ENCODE measurements at regions not wholly inside any gene's neighbourhood (a gene's known extent, or its start where the extent isn't known, plus 50 kb on each side); places are given as distances from the start of the nearest gene placed in this dataset.
"Not testable (repeated sequence)": the region's sequence is repeated elsewhere in the genome, so short reads cannot be mapped to it uniquely, and the experiment has no call there.

DNA sequence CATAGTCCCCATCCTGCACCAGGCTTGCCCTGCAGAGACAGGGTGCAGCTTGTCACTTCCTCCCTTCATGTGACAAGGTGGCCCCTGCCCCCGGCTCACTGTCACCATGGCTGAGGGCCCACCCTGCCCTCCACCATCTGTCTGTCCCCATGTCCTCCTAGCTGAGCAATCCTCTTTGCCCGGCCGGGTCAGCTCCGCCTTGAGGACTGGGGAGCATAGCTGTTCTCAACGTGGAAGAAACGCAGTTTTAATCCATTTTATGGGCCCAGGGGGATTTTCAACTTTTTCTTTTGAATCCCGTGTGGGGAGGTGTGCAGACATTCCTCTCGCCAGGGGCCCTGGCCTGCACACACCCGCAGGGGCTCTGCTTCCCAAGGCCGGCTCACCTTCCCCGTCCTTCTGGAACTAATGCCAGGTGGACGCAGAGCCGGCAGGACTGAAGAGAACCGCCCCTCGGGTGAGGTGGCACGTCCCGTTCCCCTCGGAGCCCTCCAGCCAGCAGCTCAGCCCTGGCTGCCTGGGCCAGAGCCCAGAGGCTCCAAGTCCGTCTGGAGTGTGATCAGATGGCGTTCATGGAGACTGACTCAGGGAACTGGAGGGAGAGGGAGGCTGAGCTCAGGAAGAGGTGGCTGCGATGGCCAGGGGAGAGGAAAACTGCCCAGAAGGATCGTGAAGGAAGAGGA is 1108.7 kb downstream of the BRD1 start:
- no peak for DNase-seq

DNA sequence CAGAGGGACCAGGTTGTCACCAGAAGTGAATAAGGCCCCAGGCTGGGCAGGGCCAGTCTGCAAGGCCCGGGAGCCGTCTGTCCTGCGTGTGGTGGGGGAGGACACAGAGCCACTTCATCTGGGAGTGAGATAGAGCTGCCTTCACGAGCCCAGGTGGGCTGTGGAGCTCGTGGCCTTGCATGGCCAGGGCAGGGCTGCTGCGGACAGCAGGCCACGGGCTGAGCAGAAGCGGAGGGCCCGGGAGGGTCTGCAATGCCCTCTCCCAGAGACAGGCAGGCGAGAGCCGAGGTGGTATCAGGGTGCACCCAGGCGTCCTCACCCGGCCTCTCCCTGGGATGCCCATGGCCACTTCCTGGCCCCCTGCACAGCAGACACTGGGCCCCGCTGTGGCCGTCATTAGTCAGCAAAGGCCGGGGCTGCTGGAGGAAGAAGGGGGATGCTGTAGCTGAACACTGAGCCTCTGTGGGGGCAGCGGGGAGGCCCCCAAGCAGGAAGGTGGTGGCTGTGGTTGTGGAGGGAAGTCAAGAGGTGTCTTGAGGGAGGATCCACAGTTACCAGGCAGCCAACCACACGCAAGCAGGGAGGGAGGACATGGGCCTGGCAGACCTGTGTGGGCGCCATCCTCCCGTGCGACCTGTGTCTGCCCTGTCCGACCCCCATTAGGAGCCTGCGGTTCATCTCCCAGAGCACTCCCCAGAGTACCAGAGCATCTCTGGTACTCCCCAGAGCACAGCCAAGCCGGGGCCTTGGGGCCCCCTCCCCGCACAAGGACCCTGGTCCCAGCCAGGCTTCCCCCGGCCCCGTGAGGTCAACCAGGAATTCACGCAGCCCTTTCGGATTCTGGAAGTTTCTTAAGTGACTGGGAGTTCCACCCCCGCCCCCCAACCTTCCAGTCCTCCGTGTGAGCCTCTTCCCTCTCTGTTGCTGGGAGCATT is 1109.5 kb downstream of the BRD1 start:
- DNase-seq, result no peak

DNA sequence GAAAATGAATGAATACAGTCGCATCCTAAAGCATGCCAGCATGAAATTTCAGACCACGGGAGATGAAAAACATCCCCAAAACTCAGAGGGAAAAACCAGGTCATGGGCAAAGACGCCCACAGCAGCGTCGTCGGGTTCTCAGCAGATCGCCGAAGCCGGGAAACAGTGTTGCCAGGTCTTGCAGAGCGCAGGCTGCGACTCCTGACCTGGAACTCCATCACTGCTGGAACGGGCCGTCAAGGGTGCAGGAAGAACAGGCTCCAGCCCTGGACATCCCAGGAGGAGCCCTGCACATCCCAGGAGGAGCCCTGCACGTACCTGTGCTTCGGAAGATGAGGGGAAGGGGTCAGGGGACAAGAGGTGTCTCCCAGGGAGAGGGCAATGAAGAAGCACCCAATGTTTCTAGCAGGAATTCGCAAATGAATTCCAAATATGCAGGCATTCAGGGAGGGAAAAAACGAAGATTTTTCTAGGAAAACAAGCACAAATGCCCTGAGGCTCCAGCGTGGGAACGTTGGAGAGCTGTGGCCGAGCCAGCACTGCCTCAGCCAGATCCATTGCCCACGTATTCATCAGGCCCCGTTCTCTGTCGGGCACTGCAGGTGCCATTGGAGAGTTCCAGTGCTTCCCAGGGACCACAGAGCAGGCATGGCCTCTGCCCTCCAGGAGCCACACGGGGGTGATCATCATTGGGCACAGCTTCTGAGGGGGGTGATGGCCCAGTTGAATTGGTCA is 1110.4 kb downstream of the BRD1 start:
- no peak for DNase-seq

DNA sequence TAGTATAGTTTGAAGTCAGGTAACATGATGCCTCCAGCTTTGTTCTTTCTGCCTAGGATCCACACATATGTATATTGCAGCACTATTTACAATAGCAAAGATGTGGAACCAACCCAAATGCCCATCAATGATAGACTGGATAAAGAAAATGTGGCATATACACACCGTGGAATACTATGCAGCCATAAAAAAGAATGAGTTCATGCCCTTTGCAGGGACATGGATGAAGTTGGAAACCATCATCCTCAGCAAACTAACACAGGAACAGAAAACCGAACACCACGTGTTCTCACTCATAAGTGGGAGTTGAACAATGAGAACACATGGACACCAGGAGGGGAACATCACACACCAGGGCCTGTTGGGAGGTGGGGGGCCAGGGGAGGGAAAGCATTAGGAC is 1111.5 kb downstream of the BRD1 start:
- not testable (repeated sequence) for DNase-seq

DNA sequence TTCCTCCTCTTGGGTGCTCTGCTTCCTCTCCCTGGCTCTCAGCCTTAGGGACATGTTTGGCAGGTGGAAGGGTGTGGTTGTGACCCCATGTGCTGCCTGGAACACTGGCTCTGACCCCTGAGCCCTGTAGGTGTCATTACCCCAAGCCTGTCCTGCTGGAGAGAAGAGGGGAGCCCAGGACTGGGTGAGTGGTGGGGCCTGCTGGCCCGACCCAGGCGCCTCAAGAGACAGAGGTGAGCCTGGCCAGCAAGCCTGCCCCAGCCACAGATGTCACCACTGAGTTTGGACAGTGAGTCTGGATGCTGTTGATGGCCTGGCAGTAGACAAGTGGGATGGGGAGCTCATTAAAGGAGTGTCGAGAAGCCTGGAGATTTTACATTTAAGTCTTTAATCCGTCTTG is 1112.2 kb downstream of the BRD1 start:
- no peak for DNase-seq

DNA sequence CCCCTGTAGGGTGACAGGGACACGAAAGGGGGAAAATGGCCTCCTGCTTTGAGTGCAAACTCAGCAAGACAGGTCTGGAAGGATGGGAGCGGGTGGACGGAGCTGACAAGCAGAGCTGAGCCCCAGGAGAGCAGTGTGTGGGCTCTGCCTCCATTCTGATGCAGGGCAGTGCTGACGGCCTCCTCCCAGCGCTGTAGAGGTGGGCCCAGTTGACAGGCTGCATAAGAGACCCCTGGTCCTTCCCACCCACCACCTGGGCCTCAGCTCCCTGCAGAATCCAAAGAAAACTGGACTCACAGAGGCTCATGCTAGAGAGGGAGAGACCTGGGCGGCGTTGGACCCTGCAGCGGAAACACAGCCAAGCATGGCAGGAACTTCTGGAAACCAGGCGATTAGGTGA is 1113.4 kb downstream of the BRD1 start:
- no peak for DNase-seq

DNA sequence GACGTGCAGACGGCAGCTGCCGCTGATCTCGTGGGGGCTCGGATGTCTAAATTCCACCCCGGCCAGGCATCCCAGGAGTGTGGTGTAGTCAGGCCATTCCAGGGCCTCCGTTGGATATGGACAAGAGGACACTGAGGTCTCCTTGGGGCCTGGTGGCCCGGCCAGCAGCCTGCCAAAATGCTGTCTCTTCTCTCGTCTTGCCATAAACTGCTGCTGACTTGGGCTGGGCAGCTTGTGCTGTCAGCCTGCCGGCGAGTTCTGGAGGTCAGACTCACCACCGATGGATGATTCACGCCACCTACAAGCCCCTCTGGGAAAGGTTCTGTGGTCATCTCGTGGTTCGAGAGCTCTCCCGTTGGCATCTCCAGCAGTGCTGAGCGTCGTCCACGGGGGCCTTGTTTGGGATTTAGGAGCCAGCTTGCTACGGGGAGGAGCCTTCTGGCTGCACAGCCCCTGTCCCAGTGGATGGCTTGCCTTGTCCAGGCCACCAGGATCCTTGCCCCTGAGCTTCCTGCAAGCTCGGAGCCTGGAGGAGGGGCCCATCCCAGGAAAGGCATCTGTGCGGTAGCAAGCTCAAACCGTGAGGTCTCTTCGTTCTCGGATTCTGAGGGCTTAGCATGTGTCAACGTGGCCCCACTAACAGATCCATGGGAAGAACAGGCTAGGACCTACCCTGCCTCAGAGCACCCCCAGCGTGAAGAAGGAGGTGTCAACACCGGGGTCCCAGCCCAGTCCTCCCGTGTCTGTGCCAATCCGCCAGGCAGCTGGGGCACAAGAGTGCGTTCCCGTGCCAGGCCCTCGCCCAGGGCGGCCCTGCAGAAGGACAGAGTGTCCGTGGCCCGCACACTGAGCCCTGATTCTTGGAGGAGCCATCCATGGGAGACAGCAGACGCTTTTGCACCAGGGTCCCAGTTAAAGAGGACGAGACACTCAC is 1114.1 kb downstream of the BRD1 start:
- no peak for DNase-seq

DNA sequence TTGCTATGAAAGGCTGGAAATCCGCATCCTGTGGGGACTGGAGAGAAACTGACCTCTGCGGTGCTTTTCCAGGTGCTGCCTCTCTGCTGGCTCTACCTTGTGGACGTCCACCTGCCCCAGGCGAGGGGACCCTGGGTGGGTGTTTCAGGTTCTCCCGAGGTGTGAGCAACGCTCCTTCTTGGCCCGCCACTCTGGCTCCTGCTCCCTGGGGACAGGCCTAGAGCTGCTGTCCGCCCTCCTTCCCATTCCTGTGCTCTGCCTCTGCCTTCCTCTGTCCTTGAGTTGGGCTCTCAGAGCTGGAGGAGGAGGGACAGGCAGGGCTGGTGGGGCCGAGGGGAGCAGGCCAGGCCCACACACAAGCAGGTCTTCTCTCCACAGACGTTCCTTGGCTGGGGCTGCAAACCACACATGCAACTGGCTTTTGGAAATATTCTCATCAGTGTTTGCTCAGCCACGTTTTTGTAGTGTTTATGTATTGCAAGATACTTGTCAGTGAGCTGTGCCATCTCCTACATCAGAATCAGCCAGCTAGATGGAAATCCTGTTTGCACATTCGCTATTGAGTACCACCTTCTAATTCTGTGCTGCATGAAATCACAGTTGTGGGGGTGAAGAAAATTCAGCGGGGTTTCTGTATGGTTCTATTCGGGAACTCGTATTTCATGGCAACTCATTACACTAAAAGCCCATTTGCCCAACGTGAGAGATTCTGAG is 1115.0 kb downstream of the BRD1 start:
- no peak for DNase-seq

DNA sequence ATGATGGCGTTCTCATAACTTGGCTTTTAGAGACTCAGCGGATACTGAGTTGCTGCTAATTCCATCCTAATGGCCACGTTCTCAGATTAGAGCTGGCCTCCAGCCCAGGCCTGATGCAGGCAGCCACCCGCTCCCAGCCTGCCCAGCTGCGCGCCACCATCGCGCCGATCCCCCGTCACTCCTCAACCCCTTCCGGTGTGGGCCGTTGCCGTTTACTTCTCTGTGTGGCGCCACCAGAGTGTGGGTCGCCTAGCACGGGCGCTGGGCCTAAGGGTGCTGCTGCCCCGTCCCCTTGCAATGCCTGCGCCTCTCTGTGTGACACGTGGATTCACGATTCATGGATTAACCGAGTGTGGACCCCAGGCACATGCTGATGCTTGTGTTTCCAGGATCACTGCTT is 1116.0 kb downstream of the BRD1 start:
- no peak for DNase-seq

DNA sequence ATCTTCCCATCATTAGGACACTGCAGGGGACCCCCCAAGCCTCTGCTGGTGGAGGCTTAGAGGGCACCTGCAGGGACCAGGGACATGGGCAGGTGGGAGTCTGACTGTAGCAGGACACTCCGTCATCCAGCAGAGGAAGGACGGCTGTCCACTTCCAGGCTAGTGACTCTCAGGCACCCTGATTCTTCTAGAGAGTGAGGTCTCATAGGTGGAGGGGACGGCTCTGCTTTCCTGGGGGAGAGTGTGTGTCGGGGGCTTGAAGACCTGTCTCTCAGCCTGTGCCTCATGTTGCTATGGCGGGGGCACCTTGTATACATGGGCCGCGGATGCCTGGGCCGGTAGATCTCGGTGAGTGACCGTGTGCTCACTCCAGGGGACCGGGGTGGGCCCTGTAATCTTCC is 1116.6 kb downstream of the BRD1 start:
- no peak for DNase-seq

DNA sequence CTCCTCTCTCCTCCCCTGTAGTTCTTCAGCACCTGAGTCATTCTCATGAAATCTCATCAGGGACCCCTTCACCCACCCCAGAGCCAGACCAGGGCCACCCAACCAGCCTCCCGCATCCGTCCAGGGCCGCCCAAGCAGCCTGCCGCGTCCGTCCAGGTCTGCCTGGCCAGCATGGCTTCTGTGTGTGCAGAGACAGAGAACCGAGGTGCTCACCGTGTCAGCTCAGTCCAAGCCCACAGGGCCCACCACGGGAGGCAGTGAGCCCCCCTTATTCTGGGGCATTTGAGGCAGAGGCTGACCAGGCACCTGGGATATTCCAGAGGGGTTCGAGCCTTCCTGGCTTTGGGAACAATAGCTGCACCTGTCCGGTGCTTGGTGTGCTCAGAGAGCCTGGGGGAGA is 1117.3 kb downstream of the BRD1 start:
- no peak for DNase-seq

DNA sequence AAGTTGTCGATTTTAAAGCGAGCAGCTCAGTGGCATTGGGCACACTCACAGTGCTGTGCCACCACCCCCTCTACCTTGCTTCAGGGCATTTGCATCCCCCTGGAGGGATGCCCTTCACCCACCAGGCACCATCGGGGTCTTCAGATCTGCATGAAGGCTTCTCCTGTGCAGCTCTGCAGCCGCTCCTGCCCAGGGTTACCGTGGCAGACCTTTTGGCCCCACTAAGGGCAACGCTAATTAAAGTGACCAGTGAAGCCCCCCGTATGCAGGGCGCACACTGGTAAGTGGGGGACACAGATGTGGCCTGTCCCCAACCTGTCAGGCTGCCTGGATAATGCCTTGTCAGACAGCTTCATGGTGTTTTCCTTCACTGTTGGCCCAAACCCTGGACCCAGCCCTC is 1117.7 kb downstream of the BRD1 start:
- no peak for DNase-seq

DNA sequence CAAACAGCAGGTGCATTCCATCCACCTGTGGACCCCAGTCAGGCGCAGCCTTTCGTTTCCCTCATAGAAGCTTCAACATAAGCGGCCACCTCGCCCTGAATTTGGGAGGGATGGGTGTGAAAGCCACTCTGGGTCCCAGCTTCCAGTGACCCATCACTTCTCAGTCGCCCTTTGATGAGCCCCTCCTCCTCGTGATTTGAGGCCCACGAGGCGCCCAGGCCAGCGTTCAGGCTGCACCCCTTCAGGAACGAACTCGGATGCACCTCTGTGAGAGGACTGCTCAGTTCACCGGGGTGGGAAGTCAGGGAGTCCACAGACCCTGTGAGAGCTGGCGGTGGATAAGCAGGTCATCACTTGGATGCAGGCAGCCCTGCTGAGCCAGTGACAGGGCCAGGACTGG is 1118.2 kb downstream of the BRD1 start:
- no peak for DNase-seq

DNA sequence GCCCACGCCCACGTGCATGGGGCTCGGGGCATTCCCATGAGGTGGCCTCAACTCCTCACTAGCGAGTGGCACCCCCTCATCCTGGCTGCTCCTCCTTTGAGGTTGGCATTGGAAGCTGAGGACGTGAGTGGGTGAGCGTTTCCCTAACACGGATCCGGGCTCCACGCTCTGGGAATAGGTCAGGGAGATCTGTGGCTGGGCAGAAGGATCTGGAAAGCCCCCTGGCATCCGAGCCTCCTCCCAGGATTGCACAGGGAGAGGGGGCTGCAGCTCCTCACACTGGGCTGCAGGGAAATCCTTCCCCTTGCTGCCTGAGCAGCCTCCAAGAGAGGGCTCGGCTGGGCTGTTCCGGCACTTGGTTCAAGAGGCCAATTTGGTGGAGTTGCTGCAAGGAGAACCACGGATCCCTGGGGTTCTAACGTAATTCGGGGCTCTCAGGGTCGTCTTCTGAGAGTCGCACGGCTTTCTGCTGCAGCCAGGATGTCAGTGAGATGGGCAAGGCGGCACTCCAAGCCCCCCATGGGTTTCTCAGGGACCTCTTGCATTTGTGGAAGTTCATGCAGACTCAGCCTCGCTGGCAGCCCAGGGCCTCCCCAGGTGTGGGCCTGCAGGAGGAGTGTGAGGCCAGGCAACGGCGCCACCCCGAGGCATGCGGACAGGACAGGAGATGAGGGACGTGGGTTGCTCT is 1119.0 kb downstream of the BRD1 start:
- no peak for DNase-seq

DNA sequence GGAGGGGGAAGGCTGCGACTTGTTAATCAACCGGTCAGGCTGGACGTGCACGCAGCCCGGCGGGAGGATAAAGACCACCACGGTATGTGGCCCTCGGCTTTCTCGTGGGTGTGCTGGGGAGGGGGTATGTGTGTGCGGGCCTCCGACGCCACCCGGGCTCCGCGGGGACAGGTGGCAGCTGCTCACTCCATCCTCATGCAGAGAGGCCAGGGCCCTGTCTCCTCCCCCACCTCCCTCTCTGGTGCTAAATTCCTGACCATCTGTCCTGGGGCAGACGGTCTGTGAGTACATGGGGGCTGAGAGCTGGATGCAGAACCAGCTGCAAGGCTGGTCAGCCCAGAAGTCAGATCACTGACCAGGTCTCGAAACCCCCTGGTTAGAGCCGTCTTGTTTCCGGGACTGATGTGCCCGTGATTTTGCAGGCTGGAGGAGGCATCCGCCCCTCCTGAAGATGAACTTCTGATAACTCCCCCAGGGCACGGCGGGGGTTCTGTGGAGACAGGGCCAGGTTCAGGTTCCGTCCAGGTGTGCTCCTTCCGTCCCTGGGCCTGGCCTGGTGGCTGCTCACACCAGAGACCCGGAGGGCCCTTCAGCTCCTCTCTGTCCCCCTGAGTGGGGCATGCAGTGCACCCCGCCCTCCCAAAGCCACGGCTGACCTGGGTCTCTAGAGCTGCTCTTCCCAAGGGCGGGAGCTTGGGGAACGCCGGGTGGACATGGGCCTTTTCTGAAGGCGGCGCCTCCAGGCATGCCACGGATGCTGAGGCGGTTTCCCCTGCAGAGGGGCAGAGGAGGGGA is 1119.7 kb downstream of the BRD1 start:
- no peak for DNase-seq

DNA sequence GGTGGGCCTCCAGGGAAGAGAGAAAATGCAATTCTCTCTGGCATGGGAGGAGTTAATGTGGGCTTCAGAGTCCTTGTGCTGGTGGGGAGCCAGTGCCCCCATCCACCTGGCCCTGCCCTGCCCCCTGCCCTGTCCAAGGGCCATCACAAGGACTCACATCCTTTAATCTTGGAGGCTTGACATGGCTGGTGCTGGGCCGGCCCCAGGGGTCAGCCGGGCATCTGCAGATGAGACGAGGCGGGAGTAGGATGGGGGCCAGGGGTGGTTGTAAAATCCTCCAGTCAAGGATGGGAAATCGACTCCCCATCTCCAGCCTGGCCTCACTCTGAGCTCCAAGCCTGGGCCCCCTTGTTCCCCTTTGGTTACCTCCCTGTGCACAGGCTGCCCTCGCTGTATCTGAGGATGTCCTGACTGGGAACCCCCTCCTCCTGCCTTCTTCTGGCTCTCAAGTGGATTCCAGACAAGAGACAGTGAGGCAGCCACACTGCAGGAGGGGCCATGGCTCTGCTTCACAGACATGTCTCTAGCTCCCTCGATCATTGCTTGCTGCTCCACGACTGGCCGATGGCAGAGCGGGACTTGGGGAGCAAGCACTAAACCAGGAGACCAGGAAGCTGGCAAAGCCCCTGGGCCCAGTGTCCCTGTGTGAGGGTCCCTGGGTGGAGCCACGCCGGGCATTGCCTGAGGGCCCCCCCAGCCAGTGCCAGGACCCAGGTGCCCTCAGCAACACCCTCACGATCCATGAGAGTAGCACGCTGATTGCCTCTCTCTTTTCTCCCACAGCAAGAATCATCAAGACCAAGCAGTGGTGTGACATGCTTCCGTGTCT is 1120.5 kb downstream of the BRD1 start:
- no peak for DNase-seq

DNA sequence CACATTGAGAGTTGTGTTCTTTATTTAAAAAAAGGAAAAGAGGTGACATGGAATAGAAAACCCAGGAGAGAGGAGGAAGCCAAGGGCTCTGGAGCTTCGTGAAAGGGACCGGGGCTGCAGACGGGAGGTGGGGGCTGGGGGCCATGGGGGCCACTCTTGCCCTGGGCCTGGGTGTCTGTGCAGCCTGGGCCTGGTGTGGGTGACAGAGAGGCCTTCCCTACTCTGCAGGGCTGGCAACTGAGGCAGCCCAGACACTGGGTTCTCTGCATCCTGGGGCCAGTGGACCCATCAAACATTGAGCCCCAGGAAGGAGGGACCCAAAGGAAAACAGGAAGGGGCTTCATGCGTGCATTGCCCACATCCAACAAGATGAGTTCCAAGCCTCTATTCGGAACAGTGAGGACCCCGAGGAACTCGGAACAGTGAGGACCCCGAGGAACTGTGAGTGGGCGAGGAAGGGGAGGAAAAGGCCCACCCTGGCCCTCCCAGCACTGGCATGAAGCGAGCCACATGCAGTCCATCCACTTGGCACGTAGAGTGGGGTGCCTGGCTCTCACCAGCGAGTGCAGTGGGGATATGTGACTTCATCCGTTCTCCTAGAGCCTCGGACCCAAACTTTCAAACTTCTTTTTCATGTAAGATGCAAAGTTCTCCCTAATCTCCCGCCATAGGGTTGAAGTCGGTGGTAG is 1121.6 kb downstream of the BRD1 start:
- DNase-seq, result no peak

DNA sequence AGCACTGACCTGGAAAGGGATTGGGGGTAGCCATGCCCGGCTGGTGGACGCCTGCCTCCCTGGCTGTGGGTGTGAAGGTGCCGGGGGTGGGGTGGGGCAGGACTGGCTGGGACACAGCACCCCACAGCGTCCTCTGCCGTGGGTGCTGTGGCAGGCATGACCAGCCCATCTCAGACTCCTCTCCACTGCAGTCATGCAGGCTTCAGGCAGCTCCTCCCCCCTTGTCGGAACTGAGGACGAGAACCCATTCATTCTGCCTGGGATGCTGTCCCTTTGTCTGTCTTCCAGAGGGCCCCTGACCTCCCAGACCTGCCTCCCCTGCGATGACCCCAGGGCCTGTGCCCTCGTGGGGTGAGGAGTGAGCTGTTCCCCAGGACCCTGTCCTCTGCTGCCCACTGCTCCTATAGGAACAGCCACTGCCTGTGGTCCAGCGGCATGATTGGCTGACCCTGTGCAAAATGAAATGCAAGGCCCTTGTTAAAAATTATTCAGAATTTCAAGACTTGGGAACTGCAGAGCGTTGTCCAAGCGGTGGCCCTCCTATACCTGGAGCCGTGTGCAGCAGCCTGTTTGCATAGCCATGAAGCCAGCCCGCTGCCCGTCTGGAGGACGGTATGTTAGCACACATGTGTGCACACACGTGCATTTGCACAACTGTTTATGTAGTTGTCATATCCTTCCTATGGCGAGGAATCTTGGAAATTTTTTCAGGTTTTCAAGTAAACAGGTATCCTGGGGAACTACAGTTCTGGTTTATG is 1122.3 kb downstream of the BRD1 start:
- DNase-seq, result no peak

Data from inflammatory macrophage treated with lipopolysaccharide for 1 hour (primary cell).